ENCODE measurements at regions not wholly inside any gene's neighbourhood (a gene's known extent, or its start where the extent isn't known, plus 50 kb on each side); places are given as distances from the start of the nearest gene placed in this dataset.

- DNase-seq, result no peak
Observed at GRCh38 chr12:4223273-4223845, 50.2 kb upstream of the CCND2 start.

GRCh38 chr12:4221258-4221620 is 52.3 kb upstream of the CCND2 start:
- no peak for DNase-seq

GRCh38 chr12:4220536-4221257 is 52.9 kb upstream of the CCND2 start:
- no peak for DNase-seq

GRCh38 chr12:4217091-4217490 is 56.5 kb upstream of the CCND2 start:
- no peak for DNase-seq

GRCh38 chr12:4216187-4216927 is 57.2 kb upstream of the CCND2 start:
- no peak for DNase-seq

- no peak for DNase-seq
Observed at GRCh38 chr12:4215229-4216186, 58.1 kb upstream of the CCND2 start.

GRCh38 chr12:4214877-4215228 is 58.7 kb upstream of the CCND2 start:
- DNase-seq, result no peak

GRCh38 chr12:4213471-4213870 is 60.1 kb upstream of the CCND2 start:
- no peak for DNase-seq

GRCh38 chr12:4212845-4213244 is 60.7 kb upstream of the CCND2 start:
- no peak for DNase-seq

- no peak for DNase-seq
Observed at GRCh38 chr12:4211372-4211771, 62.2 kb upstream of the CCND2 start.

GRCh38 chr12:4210183-4210582 is 63.4 kb upstream of the CCND2 start:
- no peak for DNase-seq

GRCh38 chr12:4206470-4206869 is 67.1 kb upstream of the CCND2 start:
- no peak for DNase-seq

- no peak for DNase-seq
Observed at GRCh38 chr12:4203772-4204376, 69.7 kb upstream of the CCND2 start.

GRCh38 chr12:4202918-4203317 is 70.6 kb upstream of the CCND2 start:
- no peak for DNase-seq

GRCh38 chr12:4202487-4202886 is 71.1 kb upstream of the CCND2 start:
- DNase-seq, result no peak

- no peak for DNase-seq
Observed at GRCh38 chr12:4201333-4202100, 72.0 kb upstream of the CCND2 start.

- DNase-seq, result no peak
Observed at GRCh38 chr12:4197922-4198763, 75.4 kb upstream of the CCND2 start.

- DNase-seq, result no peak
Observed at GRCh38 chr12:4196805-4197420, 76.6 kb upstream of the CCND2 start.

- no peak for DNase-seq
Observed at GRCh38 chr12:4194668-4195067, 78.9 kb upstream of the CCND2 start.

GRCh38 chr12:4193821-4194220 is 79.7 kb upstream of the CCND2 start:
- no peak for DNase-seq

GRCh38 chr12:4191642-4192041 is 81.9 kb upstream of the CCND2 start:
- DNase-seq, result no peak
